Mammary epithelial cell (primary cell): ENCODE measurements at regions not wholly inside any gene's neighbourhood (a gene's known extent, or its start where the extent isn't known, plus 50 kb on each side); places are given as distances from the start of the nearest gene placed in this dataset.

Experiments used
- EZH2 ChIP-seq: IDR thresholded peaks from 2 replicates; pipeline ENCODE4 v1.6.1; 2012; ENCODE audit warnings: low read length, inconsistent platforms, borderline replicate concordance
- TF ChIP-seq, protein P1 (sequence below), 2 donors: IDR thresholded peaks in 1 of 2; conservative IDR thresholded peaks in 1 of 2; 2 replicates each; pipeline ENCODE4 v1.5.1; 2011 to 2012; ENCODE audit warnings: inconsistent platforms in 2 of 2, low read length in 2 of 2, mild to moderate bottlenecking in 2 of 2, control low read depth in 1 of 2, low read depth in 1 of 2; ENCODE audit not compliant: insufficient read depth in 1 of 2; ENCODE audit errors: extremely low read depth in 1 of 2

DNA sequence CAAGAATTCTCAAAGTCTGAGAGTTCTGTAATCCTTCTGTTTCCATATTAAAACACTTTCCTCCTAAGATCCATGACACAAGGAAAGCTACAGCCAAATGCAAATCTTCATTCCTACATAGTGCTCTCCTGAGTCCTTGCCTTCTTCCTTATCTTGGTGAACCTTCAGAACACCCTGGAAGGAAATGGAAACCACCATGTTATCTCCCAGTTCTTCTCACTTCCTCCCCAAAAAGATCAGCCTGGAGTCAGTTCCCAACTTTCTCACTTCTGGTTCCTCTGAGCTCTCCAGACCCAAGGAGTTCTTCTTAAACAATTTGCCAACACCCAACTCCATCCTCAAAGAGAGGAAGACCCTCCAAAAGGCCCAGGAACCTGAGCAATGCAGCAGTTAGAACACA lies 193.3 kb upstream of the CCN2 start:
- TF ChIP-seq, protein P1, sequence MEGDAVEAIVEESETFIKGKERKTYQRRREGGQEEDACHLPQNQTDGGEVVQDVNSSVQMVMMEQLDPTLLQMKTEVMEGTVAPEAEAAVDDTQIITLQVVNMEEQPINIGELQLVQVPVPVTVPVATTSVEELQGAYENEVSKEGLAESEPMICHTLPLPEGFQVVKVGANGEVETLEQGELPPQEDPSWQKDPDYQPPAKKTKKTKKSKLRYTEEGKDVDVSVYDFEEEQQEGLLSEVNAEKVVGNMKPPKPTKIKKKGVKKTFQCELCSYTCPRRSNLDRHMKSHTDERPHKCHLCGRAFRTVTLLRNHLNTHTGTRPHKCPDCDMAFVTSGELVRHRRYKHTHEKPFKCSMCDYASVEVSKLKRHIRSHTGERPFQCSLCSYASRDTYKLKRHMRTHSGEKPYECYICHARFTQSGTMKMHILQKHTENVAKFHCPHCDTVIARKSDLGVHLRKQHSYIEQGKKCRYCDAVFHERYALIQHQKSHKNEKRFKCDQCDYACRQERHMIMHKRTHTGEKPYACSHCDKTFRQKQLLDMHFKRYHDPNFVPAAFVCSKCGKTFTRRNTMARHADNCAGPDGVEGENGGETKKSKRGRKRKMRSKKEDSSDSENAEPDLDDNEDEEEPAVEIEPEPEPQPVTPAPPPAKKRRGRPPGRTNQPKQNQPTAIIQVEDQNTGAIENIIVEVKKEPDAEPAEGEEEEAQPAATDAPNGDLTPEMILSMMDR (conservative IDR thresholded peaks at IDR 0.05 in 1 of 2, IDR thresholded peaks at IDR 0.05 in 1 of 2; ENCODE audit: extremely low read depth in 1 of 2, insufficient read depth in 1 of 2, low read depth in 1 of 2, low read length in 2 of 2), result no peak
- no peak for TF ChIP-seq EZH2
